H9 (cell line): ENCODE measurements at regions not wholly inside any gene's neighbourhood (a gene's known extent, or its start where the extent isn't known, plus 50 kb on each side); places are given as distances from the start of the nearest gene placed in this dataset.

ENCODE experiments used
- DNase-seq: peaks from one replicate; pipeline ENCODE4 v3.0.0-alpha.2; 2017
- H2AFZ ChIP-seq: one replicate; pipeline ENCODE4 v1.6.1; 2013; ENCODE audit warnings: mild to moderate bottlenecking, low read length, control low read depth, moderate library complexity
- H2AK5ac ChIP-seq: 2 replicates; pipeline ENCODE4 v1.6.1; 2013; ENCODE audit warnings: low read length, control low read depth, mixed read lengths; ENCODE audit not compliant: insufficient read length
- H2BK120ac ChIP-seq: one replicate; pipeline ENCODE4 v1.6.1; 2013; ENCODE audit warnings: low read depth, mild to moderate bottlenecking, low read length, control low read depth, inconsistent platforms; ENCODE audit not compliant: poor library complexity, severe bottlenecking
- H2BK12ac ChIP-seq: 2 replicates; pipeline ENCODE4 v1.6.1; 2013; ENCODE audit warnings: low read length, control low read depth, mixed read lengths, low read depth; ENCODE audit not compliant: insufficient read length
- H2BK15ac ChIP-seq: 2 replicates; pipeline ENCODE4 v1.6.1; 2013; ENCODE audit warnings: low read depth, low read length, control low read depth
- H2BK20ac ChIP-seq: one replicate; pipeline ENCODE4 v1.6.1; 2013; ENCODE audit warnings: low read depth, mild to moderate bottlenecking, low read length, control low read depth, inconsistent platforms; ENCODE audit not compliant: poor library complexity, severe bottlenecking
- H2BK5ac ChIP-seq: 2 replicates; pipeline ENCODE4 v1.6.1; 2013; ENCODE audit warnings: low read length, control low read depth, mixed read lengths; ENCODE audit not compliant: insufficient read length
- H3K14ac ChIP-seq: 2 replicates; pipeline ENCODE4 v1.6.1; 2013; ENCODE audit warnings: low read length, control low read depth; ENCODE audit not compliant: insufficient read depth
- H3K18ac ChIP-seq: 2 replicates; pipeline ENCODE4 v1.6.1; 2013; ENCODE audit warnings: low read depth, mild to moderate bottlenecking, mixed read lengths, low read length, control low read depth; ENCODE audit not compliant: insufficient read length
- H3K23ac ChIP-seq: 2 replicates; pipeline ENCODE4 v1.6.1; 2013; ENCODE audit warnings: low read length, control low read depth, mixed read lengths, low read depth; ENCODE audit not compliant: insufficient read length
- H3K23me2 ChIP-seq: 2 replicates; pipeline ENCODE4 v1.6.1; 2013; ENCODE audit warnings: low read depth, mild to moderate bottlenecking, mixed read lengths, low read length, control low read depth; ENCODE audit not compliant: insufficient read length, poor library complexity, severe bottlenecking
- H3K27ac ChIP-seq: 2 replicates; pipeline ENCODE4 v1.5.1; 2013; ENCODE audit warnings: low read length, control low read depth, mixed read lengths, low read depth; ENCODE audit not compliant: insufficient read length
- H3K27me3 ChIP-seq: 2 replicates; pipeline ENCODE4 v1.6.1; 2013; ENCODE audit warnings: low read length, control low read depth, inconsistent platforms; ENCODE audit not compliant: insufficient read depth
- H3K4ac ChIP-seq: 2 replicates; pipeline ENCODE4 v1.6.1; 2013; ENCODE audit warnings: low read depth, mild to moderate bottlenecking, control low read depth, inconsistent platforms, low read length, moderate library complexity
- H3K4me1 ChIP-seq: 2 replicates; pipeline ENCODE4 v1.6.1; 2013; ENCODE audit warnings: low read length, control low read depth, inconsistent platforms; ENCODE audit not compliant: insufficient read depth
- H3K4me2 ChIP-seq: 2 replicates; pipeline ENCODE4 v1.6.1; 2013; ENCODE audit warnings: low read length, control low read depth, mixed read lengths; ENCODE audit not compliant: insufficient read length, insufficient read depth
- H3K56ac ChIP-seq: 2 replicates; pipeline ENCODE4 v1.6.1; 2013; ENCODE audit warnings: low read depth, mild to moderate bottlenecking, mixed read lengths, low read length, control low read depth; ENCODE audit not compliant: insufficient read length
- H3K79me1 ChIP-seq: 2 replicates; pipeline ENCODE4 v1.6.1; 2013; ENCODE audit warnings: low read depth, mild to moderate bottlenecking, moderate library complexity, low read length, control low read depth, inconsistent platforms; ENCODE audit not compliant: insufficient read depth, poor library complexity, severe bottlenecking
- H3K79me2 ChIP-seq: 2 replicates; pipeline ENCODE4 v1.6.1; 2013; ENCODE audit warnings: low read length, control low read depth, inconsistent platforms; ENCODE audit not compliant: insufficient read depth
- H3K9ac ChIP-seq: 2 replicates; pipeline ENCODE4 v1.6.1; 2013; ENCODE audit warnings: low read length, control low read depth, mixed read lengths; ENCODE audit not compliant: insufficient read length; ENCODE audit errors: extremely low read depth
- H3K9me3 ChIP-seq: one replicate; pipeline ENCODE4 v1.6.1; 2013; ENCODE audit warnings: low read depth, low read length, inconsistent platforms; ENCODE audit not compliant: control insufficient read depth
- H3T11ph ChIP-seq: one replicate; pipeline ENCODE4 v1.6.1; 2013; ENCODE audit warnings: mild to moderate bottlenecking, low read length, control low read depth, inconsistent platforms
- H4K20me1 ChIP-seq: one replicate; pipeline ENCODE4 v1.6.1; 2013; ENCODE audit not compliant: control insufficient read depth, insufficient read length, insufficient read depth
- H4K5ac ChIP-seq: 2 replicates; pipeline ENCODE4 v1.6.1; 2013; ENCODE audit warnings: low read depth, mild to moderate bottlenecking, mixed read lengths, low read length, control low read depth; ENCODE audit not compliant: insufficient read length
- H4K8ac ChIP-seq: replicated peaks from 2 replicates; pipeline ENCODE4 v1.6.1; 2013; ENCODE audit warnings: low read length, control low read depth, mixed read lengths, low read depth; ENCODE audit not compliant: insufficient read length
- H4K91ac ChIP-seq: 2 replicates; pipeline ENCODE4 v1.6.1; 2013; ENCODE audit warnings: low read depth, mild to moderate bottlenecking, moderate library complexity, mixed read lengths, low read length, control low read depth; ENCODE audit not compliant: insufficient read length
- H3K27ac Mint-ChIP-seq, 3 experiments: 2 replicates in 2 of 3; 3 replicates in 1 of 3; pipeline ENCODE4 v1.8.0; 2020 to 2021; ENCODE audit warnings: mixed read lengths in 3 of 3, mild to moderate bottlenecking in 1 of 3, moderate library complexity in 1 of 3
- H3K27me3 Mint-ChIP-seq: 2 replicates; pipeline ENCODE4 v1.8.0; 2021; ENCODE audit warnings: low read depth, mild to moderate bottlenecking, moderate library complexity, mixed read lengths
- H3K36me3 Mint-ChIP-seq, 3 experiments: 2 replicates in 2 of 3; 3 replicates in 1 of 3; pipeline ENCODE4 v1.8.0; 2020 to 2021; ENCODE audit warnings: low read depth in 3 of 3, mixed read lengths in 3 of 3; ENCODE audit not compliant: insufficient read depth in 1 of 3
- H3K4me1 Mint-ChIP-seq, 2 experiments: 2 replicates each; pipeline ENCODE4 v1.8.0; 2020; ENCODE audit warnings: mixed read lengths in 2 of 2
- H3K4me3 Mint-ChIP-seq, 2 experiments: 2 replicates in 1 of 2; 3 replicates in 1 of 2; pipeline ENCODE4 v1.8.0; 2020 to 2021; ENCODE audit warnings: mild to moderate bottlenecking in 2 of 2, mixed read lengths in 2 of 2, moderate library complexity in 1 of 2
- H3K9me3 Mint-ChIP-seq, 2 experiments: 2 replicates in 1 of 2; 3 replicates in 1 of 2; pipeline ENCODE4 v1.8.0; 2020; ENCODE audit warnings: mild to moderate bottlenecking in 2 of 2, mixed read lengths in 2 of 2, moderate library complexity in 1 of 2
- WGBS: extraction: QIAGEN DNeasy Blood & Tissue Kit; methylation state at CpG from one replicate; pipeline ENCODE4 v1.1.7; 2013; ENCODE audit warnings: missing lambda C conversion rate, low lambda C conversion rate, mixed read lengths; ENCODE audit not compliant: insufficient read length; ENCODE audit errors: extremely low coverage; 5-methylcytosine and 5-hydroxymethylcytosine counted together
- TF ChIP-seq, protein P1 (sequence below): fragments of 200-600 bp; sonication (generic); conservative IDR thresholded peaks from 3 replicates; pipeline ENCODE4 v1.8.0; 2021; ENCODE audit warnings: antibody characterized with exemption, mild to moderate bottlenecking

- WGBS = no CpG with 5 or more reads among the region's 4 CpGs
- TF ChIP-seq, protein P1, sequence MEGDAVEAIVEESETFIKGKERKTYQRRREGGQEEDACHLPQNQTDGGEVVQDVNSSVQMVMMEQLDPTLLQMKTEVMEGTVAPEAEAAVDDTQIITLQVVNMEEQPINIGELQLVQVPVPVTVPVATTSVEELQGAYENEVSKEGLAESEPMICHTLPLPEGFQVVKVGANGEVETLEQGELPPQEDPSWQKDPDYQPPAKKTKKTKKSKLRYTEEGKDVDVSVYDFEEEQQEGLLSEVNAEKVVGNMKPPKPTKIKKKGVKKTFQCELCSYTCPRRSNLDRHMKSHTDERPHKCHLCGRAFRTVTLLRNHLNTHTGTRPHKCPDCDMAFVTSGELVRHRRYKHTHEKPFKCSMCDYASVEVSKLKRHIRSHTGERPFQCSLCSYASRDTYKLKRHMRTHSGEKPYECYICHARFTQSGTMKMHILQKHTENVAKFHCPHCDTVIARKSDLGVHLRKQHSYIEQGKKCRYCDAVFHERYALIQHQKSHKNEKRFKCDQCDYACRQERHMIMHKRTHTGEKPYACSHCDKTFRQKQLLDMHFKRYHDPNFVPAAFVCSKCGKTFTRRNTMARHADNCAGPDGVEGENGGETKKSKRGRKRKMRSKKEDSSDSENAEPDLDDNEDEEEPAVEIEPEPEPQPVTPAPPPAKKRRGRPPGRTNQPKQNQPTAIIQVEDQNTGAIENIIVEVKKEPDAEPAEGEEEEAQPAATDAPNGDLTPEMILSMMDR = no peak
- no peaks in the 10 kb centered on the region for H3K4me1 ChIP-seq
Measured at GRCh38 chr11:22474616-22475015, 136.4 kb downstream of the SLC17A6 start.

More at GRCh38 chr11:22474616-22475015, 136.4 kb downstream of the SLC17A6 start:
- Histone ChIP-seq H2AK5ac (no peak overlapping the region), H3K79me2 (no peaks in the 10 kb centered on the region), H3K23ac (no peak overlapping the region), H3K23me2 (no peaks in the 10 kb centered on the region), H3K56ac (no peak overlapping the region), H4K91ac (no peak overlapping the region), H3K79me1 (no peaks in the 10 kb centered on the region), H2BK5ac (no peak overlapping the region), H2BK120ac (no peak overlapping the region), H3K4me2 (no peak overlapping the region), H3K9ac (no peak overlapping the region), H3K27ac (no peak overlapping the region), H2AFZ (no peak overlapping the region), H4K5ac (no peak overlapping the region), H3K27me3 (no peaks in the 10 kb centered on the region), H3K4ac (no peak overlapping the region), H4K20me1 (no peaks in the 10 kb centered on the region), H4K8ac (no peak overlapping the region), H3K14ac (no peak overlapping the region), H3K18ac (no peak overlapping the region), H3T11ph (no peak overlapping the region), H2BK15ac (no peak overlapping the region), H2BK12ac (no peak overlapping the region), H3K9me3 (no peaks in the 10 kb centered on the region), H2BK20ac (no peak overlapping the region)
- no peak overlapping the region for H3K27ac Mint-ChIP-seq
- H3K27me3 Mint-ChIP-seq = no peaks in the 10 kb centered on the region; the same call in 1 of the 2 replicates
- DNase-seq = no peak
- no peaks in the 10 kb centered on the region for H3K9me3 Mint-ChIP-seq
- H3K4me3 Mint-ChIP-seq = no peak overlapping the region
- no peaks in the 10 kb centered on the region for H3K36me3 Mint-ChIP-seq
- no peaks in the 10 kb centered on the region for H3K4me1 Mint-ChIP-seq
